Vagina (tissue), 2 donors: ENCODE measurements at regions not wholly inside any gene's neighbourhood (a gene's known extent, or its start where the extent isn't known, plus 50 kb on each side); places are given as distances from the start of the nearest gene placed in this dataset.

ENCODE experiments used
- DNase-seq, 2 donors: peaks; one replicate each; pipeline ENCODE4 v3.0.0-alpha.2; 2017; ENCODE audit errors: extremely low spot score in 2 of 2
- H3K27ac ChIP-seq: fragments of 200-600 bp; sonication (generic); one replicate; pipeline ENCODE4 v1.5.1; 2019
- H3K27me3 ChIP-seq: fragments of 200-600 bp; sonication (generic); one replicate; pipeline ENCODE4 v1.5.1; 2019
- H3K36me3 ChIP-seq, 2 donors: fragments of 200-600 bp; sonication (generic); one replicate each; pipeline ENCODE4 v1.5.1; 2017 to 2019
- H3K4me1 ChIP-seq: fragments of 200-600 bp; sonication (generic); one replicate; pipeline ENCODE4 v1.5.1; 2019
- H3K4me3 ChIP-seq, 2 donors: fragments of 200-600 bp; sonication (generic); 1 replicate in 1 of 2; 2 replicates in 1 of 2; pipeline ENCODE4 v1.5.1; 2016 to 2019
- H3K9me3 ChIP-seq: fragments of 200-600 bp; sonication (generic); one replicate; pipeline ENCODE4 v1.5.1; 2019
- POLR2A ChIP-seq, 2 donors: fragments of 450-650 bp; IDR thresholded peaks; one replicate each; pipeline ENCODE4 v1.6.1; 2017; ENCODE audit warnings: antibody characterized with exemption in 2 of 2, mild to moderate bottlenecking in 2 of 2, moderate library complexity in 2 of 2
- POLR2AphosphoS5 ChIP-seq, 2 donors: sonication (generic); formaldehyde crosslinking; IDR thresholded peaks; one replicate each; pipeline ENCODE4 v1.9.0; 2017; ENCODE audit warnings: antibody characterized with exemption in 2 of 2, mild to moderate bottlenecking in 2 of 2, low read depth in 1 of 2; ENCODE audit not compliant: insufficient read depth in 1 of 2
- intact Hi-C: fragments of 100-400 bp; cut with DNase I; formaldehyde crosslinking; loops from one replicate; pipeline ENCODE4 v1.15.1; 2023
- TF ChIP-seq, protein P1 (sequence below), 3 experiments: fragments of 450-650 bp in 2 of 3; fragments of 200-600 bp in 1 of 3; sonication (generic) in 1 of 3; IDR thresholded peaks; one replicate each; pipeline ENCODE4 v1.5.1; 2017 to 2019; ENCODE audit warnings: antibody characterized with exemption in 3 of 3, mild to moderate bottlenecking in 2 of 3, moderate library complexity in 2 of 3

DNA sequence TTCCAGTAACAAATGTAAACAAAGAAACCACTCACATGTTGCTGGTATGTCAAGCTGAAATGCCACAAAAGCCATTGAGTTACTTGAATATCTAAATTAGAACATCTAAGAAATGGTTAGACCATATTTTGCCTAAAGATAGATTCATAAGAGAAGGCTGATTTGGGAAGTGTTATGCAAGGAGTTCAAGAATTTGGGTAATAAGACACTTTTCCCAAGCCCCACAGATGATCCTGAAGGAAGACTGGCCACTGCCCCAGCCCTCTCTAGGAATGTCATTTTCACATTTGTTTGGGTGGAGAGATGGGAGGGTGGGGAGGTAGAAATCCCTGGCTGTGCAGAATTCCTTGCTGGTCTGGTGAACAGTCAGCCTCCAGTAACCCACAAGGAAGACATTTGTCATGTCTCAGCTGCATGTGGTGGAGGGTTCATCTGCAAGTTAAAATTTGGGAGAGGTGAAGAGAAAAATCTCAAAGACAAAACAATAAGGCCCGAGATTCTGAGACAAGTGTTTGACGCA is 427.2 kb upstream of the KLF6 start:
- no peak overlapping the region for H3K4me3 ChIP-seq
- H3K4me1 ChIP-seq, result no peaks in the 10 kb centered on the region
- TF ChIP-seq, protein P1, sequence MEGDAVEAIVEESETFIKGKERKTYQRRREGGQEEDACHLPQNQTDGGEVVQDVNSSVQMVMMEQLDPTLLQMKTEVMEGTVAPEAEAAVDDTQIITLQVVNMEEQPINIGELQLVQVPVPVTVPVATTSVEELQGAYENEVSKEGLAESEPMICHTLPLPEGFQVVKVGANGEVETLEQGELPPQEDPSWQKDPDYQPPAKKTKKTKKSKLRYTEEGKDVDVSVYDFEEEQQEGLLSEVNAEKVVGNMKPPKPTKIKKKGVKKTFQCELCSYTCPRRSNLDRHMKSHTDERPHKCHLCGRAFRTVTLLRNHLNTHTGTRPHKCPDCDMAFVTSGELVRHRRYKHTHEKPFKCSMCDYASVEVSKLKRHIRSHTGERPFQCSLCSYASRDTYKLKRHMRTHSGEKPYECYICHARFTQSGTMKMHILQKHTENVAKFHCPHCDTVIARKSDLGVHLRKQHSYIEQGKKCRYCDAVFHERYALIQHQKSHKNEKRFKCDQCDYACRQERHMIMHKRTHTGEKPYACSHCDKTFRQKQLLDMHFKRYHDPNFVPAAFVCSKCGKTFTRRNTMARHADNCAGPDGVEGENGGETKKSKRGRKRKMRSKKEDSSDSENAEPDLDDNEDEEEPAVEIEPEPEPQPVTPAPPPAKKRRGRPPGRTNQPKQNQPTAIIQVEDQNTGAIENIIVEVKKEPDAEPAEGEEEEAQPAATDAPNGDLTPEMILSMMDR (IDR thresholded peaks at IDR 0.05), result no peak
- TF ChIP-seq POLR2A (IDR thresholded peaks at IDR 0.05) (no peak), POLR2AphosphoS5 (IDR thresholded peaks at IDR 0.05; ENCODE audit: insufficient read depth in 1 of 2, low read depth in 1 of 2) (no peak)
- H3K27ac ChIP-seq, result no peak overlapping the region
- H3K9me3 ChIP-seq, result no peaks in the 10 kb centered on the region
- DNase-seq, result no peak
- H3K36me3 ChIP-seq, result no peaks in the 10 kb centered on the region
- no peaks in the 10 kb centered on the region for H3K27me3 ChIP-seq
- intact Hi-C loops, result no loop called here

DNA sequence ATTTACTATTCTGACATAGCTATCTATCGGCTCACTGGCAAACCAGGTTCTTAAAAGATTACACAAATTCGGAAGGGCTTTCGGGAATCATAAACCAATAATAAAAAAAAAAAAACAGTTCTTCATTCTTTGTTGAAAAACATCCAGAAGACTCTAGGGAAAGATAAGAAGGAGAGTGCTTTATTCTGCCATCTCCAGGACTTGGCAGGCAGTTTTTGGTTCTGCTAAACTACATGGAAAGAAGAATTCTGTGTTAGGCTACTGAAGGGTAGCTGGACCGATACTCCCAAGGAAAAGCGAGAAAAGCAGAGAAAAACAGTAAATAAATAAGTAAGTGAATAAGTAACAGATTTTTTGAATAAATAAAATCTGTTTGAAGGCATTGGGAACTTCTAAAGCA is 423.5 kb upstream of the KLF6 start:
- Histone ChIP-seq H3K9me3 (no peaks in the 10 kb centered on the region), H3K4me1 (no peaks in the 10 kb centered on the region), H3K4me3 (no peak overlapping the region), H3K27me3 (no peaks in the 10 kb centered on the region), H3K36me3 (no peaks in the 10 kb centered on the region), H3K27ac (no peak overlapping the region)
- intact Hi-C loops, result no loop called here
- DNase-seq, result no peak
- no peak for TF ChIP-seq POLR2AphosphoS5 (IDR thresholded peaks at IDR 0.05; ENCODE audit: insufficient read depth in 1 of 2, low read depth in 1 of 2)

DNA sequence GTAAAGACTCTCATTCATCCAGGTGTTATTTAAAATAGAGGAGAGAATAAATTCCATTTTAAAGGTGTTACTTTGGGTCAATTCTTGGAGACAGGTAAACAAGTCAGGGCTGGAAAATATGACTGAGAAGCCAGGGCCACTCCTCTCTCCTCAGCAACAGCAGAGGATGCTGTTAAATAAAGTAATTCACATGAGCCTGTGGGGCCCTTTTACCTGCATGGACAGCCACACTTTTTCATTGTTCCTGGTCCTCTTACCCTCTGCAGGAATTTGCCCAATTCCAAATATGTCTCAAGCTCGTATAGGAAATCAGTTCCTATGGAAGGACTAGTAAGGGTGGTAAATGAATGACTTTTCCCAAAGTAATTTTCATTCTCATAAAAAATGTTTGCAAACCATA is 420.1 kb upstream of the KLF6 start:
- H3K27ac ChIP-seq, result no peak overlapping the region
- DNase-seq, result no peak

DNA sequence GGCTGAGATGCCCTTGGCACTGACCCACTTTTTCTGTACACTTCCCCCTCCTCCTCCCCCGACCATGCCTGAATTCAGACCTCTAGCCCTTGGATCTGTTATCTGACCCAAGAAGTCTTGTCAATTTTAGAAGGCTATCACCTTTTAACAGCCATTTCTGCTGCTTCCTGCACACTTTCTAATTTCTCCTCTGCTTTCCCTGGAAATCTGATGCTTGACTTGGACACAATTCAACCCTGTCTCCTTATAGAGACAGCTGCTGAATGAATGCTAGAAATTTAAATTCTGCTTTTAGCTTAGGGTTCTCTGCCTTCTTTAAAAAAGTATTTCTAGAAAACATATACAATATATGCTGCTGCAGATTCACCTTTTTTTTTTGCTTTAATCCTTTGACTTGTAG is 417.9 kb upstream of the KLF6 start:
- no peaks in the 10 kb centered on the region for H3K27me3 ChIP-seq
- no peak for DNase-seq
- no peaks in the 10 kb centered on the region for H3K36me3 ChIP-seq
- peaks cover 26% of the 10 kb centered on the region for H3K4me1 ChIP-seq
- H3K9me3 ChIP-seq, result no peaks in the 10 kb centered on the region
- no peak overlapping the region for H3K27ac ChIP-seq
- TF ChIP-seq, protein P1 (IDR thresholded peaks at IDR 0.05), result no peak
- intact Hi-C loops, result no loop called here
- H3K4me3 ChIP-seq, result no peak overlapping the region

More for the DNA sequence above, 420.1 kb upstream of the KLF6 start:
- intact Hi-C loops, result no loop called here
- Histone ChIP-seq H3K4me1 (peaks cover 15% of the 10 kb centered on the region), H3K9me3 (no peaks in the 10 kb centered on the region), H3K4me3 (no peak overlapping the region), H3K36me3 (no peaks in the 10 kb centered on the region), H3K27me3 (no peaks in the 10 kb centered on the region)
- no peak for TF ChIP-seq POLR2AphosphoS5 (IDR thresholded peaks at IDR 0.05; ENCODE audit: insufficient read depth in 1 of 2, low read depth in 1 of 2)
- no peak for TF ChIP-seq POLR2A (IDR thresholded peaks at IDR 0.05)
- TF ChIP-seq, protein P1 (IDR thresholded peaks at IDR 0.05), result no peak

DNA sequence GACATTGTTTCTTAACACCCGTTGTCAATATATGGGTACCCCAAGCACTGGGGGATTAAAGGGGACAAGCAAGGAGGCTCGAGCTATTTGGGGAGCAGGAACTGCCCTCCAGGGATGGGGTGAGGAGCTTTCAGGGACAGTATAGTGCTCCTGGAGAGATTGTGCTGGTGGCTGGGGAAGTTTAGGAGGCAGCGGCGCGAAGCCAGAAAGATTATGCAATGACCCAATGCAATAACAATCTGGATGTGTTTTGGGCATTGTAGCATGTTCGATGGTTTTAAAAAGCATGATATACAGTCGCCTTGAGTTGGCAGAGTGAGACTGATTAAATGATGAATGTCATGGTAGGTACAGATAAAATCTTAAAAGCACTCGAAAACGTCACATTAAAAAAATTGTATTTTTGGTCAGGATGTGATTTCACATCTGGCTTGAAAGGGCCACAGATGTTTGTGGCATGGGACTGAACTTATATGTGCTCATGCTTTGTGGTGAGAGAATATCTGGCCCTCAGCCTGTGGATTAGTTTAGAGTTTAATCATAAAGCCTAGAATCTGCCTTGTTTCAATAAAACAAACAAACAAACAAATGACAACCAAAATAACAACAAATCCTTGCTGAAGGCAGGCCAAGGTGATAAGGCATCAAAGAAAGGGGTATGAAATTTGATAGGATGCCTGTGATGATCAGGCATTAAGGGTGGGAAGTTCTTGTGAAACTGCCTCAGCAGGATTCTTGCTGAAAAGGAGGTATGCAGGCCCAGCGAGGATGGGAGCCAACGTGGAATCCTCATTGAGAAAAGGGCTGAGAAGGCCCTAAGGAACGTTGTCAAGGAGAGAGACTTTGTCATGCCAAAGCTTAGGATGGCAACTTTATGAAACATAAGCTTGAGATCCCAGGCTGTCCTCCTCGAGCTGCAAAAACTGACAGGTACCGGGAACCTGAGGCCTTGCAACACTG is 417.1 kb upstream of the KLF6 start:
- intact Hi-C loops, result no loop called here
- H3K27ac ChIP-seq, result no peak overlapping the region
- H3K36me3 ChIP-seq, result no peaks in the 10 kb centered on the region
- no peaks in the 10 kb centered on the region for H3K9me3 ChIP-seq
- no peak for DNase-seq
- TF ChIP-seq, protein P1 (IDR thresholded peaks at IDR 0.05), result no peak
- TF ChIP-seq POLR2AphosphoS5 (IDR thresholded peaks at IDR 0.05; ENCODE audit: insufficient read depth in 1 of 2, low read depth in 1 of 2) (no peak), POLR2A (IDR thresholded peaks at IDR 0.05) (no peak)
- H3K4me3 ChIP-seq, result no peak overlapping the region
- no peaks in the 10 kb centered on the region for H3K27me3 ChIP-seq
- H3K4me1 ChIP-seq, result peaks cover 34% of the 10 kb centered on the region
